Omental fat pad (tissue), 3 donors: ENCODE measurements at regions not wholly inside any gene's neighbourhood (a gene's known extent, or its start where the extent isn't known, plus 50 kb on each side); places are given as distances from the start of the nearest gene placed in this dataset.

ENCODE experiments used
- ATAC-seq: fragments of 150-250 bp; one replicate; pipeline ENCODE4 v1.9.1; 2016; ENCODE audit warnings: mild to moderate bottlenecking, moderate library complexity; ENCODE audit not compliant: low FRiP score
- DNase-seq: peaks from one replicate; pipeline ENCODE4 v3.0.0-alpha.2; 2019; ENCODE audit warnings: low spot score
- CTCF ChIP-seq, 3 donors: fragments of 450-650 bp; IDR thresholded peaks; one replicate each; pipeline ENCODE4 v1.5.1; 2016 to 2017; ENCODE audit warnings: antibody characterized with exemption in 3 of 3, mild to moderate bottlenecking in 3 of 3, moderate library complexity in 2 of 3

DNA sequence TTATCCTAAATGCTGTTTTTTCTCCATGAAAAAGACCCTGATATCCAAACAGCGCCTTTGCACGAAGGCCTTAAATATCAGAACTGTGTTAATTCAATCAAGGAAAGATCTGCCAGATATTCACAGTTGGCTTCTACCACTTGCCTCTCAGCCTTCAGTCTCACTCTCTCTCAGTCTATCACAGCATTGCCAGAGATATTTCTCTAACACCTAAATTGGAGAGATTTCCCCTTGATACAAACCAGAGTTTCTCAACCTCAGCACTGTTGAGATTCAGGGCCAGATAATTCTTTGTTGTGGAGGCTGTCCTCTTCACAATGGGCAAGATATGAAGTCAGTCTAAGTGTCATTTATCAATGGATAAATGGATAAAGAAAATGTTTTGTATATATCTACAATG is 454.1 kb upstream of the MAF start:
- DNase-seq (no peak), ATAC-seq (no peak)
- no peak for TF ChIP-seq CTCF (IDR thresholded peaks at IDR 0.05)

- no peak for DNase-seq
- ATAC-seq, result no peak
- no peak for TF ChIP-seq CTCF (IDR thresholded peaks at IDR 0.05)
Measured at GRCh38 chr16:80051040-80051439, 450.5 kb upstream of the MAF start.

DNA sequence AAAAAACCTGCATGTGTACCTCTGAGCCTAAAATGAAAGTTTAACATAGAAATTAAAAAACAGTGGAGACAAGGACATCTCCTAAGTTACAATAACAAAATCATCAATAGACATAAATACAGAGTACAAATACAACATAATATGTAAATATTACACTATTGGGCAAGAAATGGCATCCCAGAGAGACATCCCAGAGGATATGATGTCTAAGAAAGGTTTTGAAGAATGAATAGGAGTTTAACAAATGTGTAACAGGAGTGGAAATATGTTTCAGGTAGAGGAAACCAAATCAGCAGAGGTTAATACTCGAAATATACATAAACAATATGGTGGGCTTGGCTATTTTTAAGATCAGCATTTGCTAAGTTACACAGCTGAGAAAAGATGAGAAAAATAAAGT is 447.7 kb upstream of the MAF start:
- DNase-seq (no peak), ATAC-seq (no peak)
- TF ChIP-seq CTCF (IDR thresholded peaks at IDR 0.05), result no peak

DNA sequence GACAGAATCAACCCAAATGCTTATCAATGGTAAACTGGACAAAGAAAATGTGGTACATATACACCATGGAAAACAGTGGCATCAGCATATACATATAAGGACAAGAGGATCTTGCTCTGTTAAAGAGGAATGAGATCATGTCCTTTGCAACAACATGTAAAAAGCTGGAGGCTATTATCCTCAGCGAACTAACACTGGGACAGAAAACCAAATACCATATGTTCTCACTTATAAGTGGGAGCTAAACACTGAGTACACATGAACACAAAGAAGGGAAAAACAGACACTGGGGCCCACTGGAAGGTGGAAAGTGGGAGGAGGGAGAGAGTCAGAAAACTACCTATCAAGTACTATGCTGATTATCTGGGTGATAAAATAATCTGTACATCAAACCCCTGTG is 447.3 kb upstream of the MAF start:
- DNase-seq, result no peak
- ATAC-seq, result no peak
- no peak for TF ChIP-seq CTCF (IDR thresholded peaks at IDR 0.05)

DNA sequence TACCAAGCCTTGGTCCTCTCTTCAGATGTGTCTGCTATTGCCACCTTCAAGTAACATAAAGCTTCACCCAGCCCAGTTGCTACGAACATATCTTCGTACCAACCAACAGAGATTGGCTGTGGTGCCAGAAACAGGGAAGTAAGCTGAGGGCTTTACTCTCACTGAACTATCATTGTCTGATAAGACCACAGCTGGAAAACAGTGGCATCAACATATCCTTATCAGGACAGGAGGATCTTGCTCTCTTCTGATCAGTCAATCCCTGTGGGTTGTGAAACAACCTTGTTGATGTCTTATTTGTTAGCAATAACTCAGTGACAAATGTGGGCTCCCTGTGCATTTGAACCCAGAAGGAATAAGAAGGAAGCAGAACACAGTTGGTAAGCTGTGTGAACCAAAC is 446.3 kb upstream of the MAF start:
- ATAC-seq, result no peak
- DNase-seq, result no peak
- no peak for TF ChIP-seq CTCF (IDR thresholded peaks at IDR 0.05)

DNA sequence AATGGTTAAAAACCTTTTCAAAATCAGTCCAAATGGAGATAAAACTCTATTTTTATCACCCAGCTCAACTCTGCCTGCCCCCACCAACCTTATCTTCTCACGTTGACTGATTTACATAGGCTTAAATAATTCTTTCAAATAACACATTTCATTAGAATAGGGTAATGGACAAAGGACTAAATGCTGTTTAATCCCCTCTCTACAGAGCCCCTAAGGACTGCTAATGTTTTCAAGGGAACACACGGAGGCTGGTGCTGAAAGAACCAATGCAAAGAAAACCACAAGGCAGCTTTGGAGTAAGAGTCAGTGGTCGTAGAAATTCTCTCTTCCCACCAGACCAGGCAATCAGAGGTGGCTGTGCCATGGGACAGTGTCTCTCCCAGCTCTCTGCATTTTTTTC is 445.7 kb upstream of the MAF start:
- TF ChIP-seq CTCF (IDR thresholded peaks at IDR 0.05), result no peak
- ATAC-seq (no peak), DNase-seq (no peak)

- ATAC-seq, result no peak
- no peak for DNase-seq
- no peak for TF ChIP-seq CTCF (IDR thresholded peaks at IDR 0.05)
Measured at GRCh38 chr16:80045861-80046260, 445.3 kb upstream of the MAF start.
